ENCODE measurements at regions not wholly inside any gene's neighbourhood (a gene's known extent, or its start where the extent isn't known, plus 50 kb on each side); places are given as distances from the start of the nearest gene placed in this dataset.
"Not testable (repeated sequence)": the region's sequence is repeated elsewhere in the genome, so short reads cannot be mapped to it uniquely, and the experiment has no call there.

DNA sequence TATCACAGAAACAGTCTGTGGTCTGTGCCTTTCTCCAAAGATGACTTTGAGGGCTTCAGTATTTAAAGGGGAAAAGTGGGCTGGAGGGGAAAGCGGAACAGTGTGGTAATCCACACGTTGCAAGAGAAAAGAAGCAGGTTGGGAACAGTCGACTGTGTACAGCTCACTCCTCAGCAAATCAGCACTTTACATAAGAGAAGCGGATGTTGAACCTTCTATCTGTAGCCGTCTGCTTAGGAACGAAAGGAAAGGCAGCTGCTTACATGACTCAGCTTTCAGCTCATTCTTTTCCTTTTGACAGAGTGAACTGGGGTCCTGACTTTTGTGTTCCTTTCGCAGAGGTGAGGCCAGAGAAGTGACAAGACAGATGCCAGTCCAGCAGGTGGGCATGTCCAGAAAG lies 4020.7 kb upstream of the TPTE start:
- TF ChIP-seq, protein P1, sequence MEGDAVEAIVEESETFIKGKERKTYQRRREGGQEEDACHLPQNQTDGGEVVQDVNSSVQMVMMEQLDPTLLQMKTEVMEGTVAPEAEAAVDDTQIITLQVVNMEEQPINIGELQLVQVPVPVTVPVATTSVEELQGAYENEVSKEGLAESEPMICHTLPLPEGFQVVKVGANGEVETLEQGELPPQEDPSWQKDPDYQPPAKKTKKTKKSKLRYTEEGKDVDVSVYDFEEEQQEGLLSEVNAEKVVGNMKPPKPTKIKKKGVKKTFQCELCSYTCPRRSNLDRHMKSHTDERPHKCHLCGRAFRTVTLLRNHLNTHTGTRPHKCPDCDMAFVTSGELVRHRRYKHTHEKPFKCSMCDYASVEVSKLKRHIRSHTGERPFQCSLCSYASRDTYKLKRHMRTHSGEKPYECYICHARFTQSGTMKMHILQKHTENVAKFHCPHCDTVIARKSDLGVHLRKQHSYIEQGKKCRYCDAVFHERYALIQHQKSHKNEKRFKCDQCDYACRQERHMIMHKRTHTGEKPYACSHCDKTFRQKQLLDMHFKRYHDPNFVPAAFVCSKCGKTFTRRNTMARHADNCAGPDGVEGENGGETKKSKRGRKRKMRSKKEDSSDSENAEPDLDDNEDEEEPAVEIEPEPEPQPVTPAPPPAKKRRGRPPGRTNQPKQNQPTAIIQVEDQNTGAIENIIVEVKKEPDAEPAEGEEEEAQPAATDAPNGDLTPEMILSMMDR (IDR thresholded peaks at IDR 0.05 in 4 of 5, conservative IDR thresholded peaks at IDR 0.05 in 1 of 5): not testable (repeated sequence)
- not testable (repeated sequence) for TF ChIP-seq POLR2A (IDR thresholded peaks at IDR 0.05)
